Caco-2 (cell line): ENCODE measurements at regions not wholly inside any gene's neighbourhood (a gene's known extent, or its start where the extent isn't known, plus 50 kb on each side); places are given as distances from the start of the nearest gene placed in this dataset.
A peak's percentile ranks its signal among the peaks of the same experiment; 100 is the strongest.

Experiments used
- BruUV-seq: library from RNA; stranded (reverse); fragments of 400-500 nt; replicated peaks from 2 replicates; lab custom pipeline; 2021; lab: Mats Ljungman, UMichigan
- CTCF ChIA-PET: fragments of 300-600 bp; sonication (Branson Sonifier 250); formaldehyde crosslinking; loops from one replicate; lab custom pipeline; 2022; ENCODE audit warnings: antibody characterized with exemption; lab: Charles Lee
- POLR2A ChIA-PET: fragments of 300-600 bp; sonication (Branson Sonifier 250); formaldehyde crosslinking; loops from one replicate; lab custom pipeline; 2022; ENCODE audit warnings: antibody characterized with exemption; lab: Charles Lee
- DNase-seq, 2 experiments: peaks; one replicate each; pipeline versions ENCODE4 v3.0.0 to v3.0.0-alpha.2; 2020 to 2022
- H3K27me3 ChIP-seq: replicated peaks from 2 replicates; pipeline ENCODE4 v1.6.0; 2011; ENCODE audit warnings: low read length; ENCODE audit not compliant: control insufficient read depth, insufficient read depth
- H3K36me3 ChIP-seq: 2 replicates; pipeline ENCODE4 v1.5.1; 2011; ENCODE audit warnings: low read length; ENCODE audit not compliant: control insufficient read depth, insufficient read depth
- H3K4me1 ChIP-seq: fragments of 250-450 bp; sonication (Bioruptor Pico); 2 replicates; pipeline ENCODE4 v1.5.1; 2020; ENCODE audit warnings: mild to moderate bottlenecking
- H3K4me3 ChIP-seq: 2 replicates; pipeline ENCODE4 v1.5.1; 2011; ENCODE audit warnings: low read depth, mild to moderate bottlenecking, control low read depth, low read length
- H3K9me3 ChIP-seq: fragments of 250-450 bp; sonication (Bioruptor Pico); 2 replicates; pipeline ENCODE4 v1.5.1; 2020; ENCODE audit warnings: mild to moderate bottlenecking, moderate library complexity
- H3K27ac Mint-ChIP-seq: one replicate; pipeline ENCODE4 v1.8.0; 2022; ENCODE audit warnings: mixed read lengths; ENCODE audit not compliant: unreplicated experiment
- H3K27me3 Mint-ChIP-seq: one replicate; pipeline ENCODE4 v1.8.0; 2022; ENCODE audit warnings: mixed read lengths; ENCODE audit not compliant: insufficient read depth, unreplicated experiment
- H3K36me3 Mint-ChIP-seq: one replicate; pipeline ENCODE4 v1.8.0; 2022; ENCODE audit warnings: mild to moderate bottlenecking, mixed read lengths; ENCODE audit not compliant: insufficient read depth, unreplicated experiment
- H3K4me1 Mint-ChIP-seq: one replicate; pipeline ENCODE4 v1.8.0; 2022; ENCODE audit warnings: low read depth, mixed read lengths; ENCODE audit not compliant: unreplicated experiment
- H3K4me3 Mint-ChIP-seq: one replicate; pipeline ENCODE4 v1.8.0; 2022; ENCODE audit warnings: mild to moderate bottlenecking, moderate library complexity, mixed read lengths; ENCODE audit not compliant: unreplicated experiment
- H3K9me3 Mint-ChIP-seq: one replicate; pipeline ENCODE4 v1.8.0; 2022; ENCODE audit warnings: mixed read lengths; ENCODE audit not compliant: unreplicated experiment
- CTCF ChIP-seq, 2 experiments: fragments of 200-600 bp in 1 of 2; IDR thresholded peaks; 1 replicate in 1 of 2; 2 replicates in 1 of 2; pipeline versions ENCODE4 v1.5.1 to v1.8.0; 2011 to 2022; ENCODE audit warnings: antibody characterized with exemption in 1 of 2, control low read depth in 1 of 2, inconsistent platforms in 1 of 2, low read depth in 1 of 2, low read length in 1 of 2, mild to moderate bottlenecking in 1 of 2, moderate library complexity in 1 of 2; ENCODE audit not compliant: insufficient read depth in 1 of 2, severe bottlenecking in 1 of 2, unreplicated experiment in 1 of 2
- intact Hi-C: fragments of 100-400 bp; cut with micrococcal nuclease; formaldehyde crosslinking; loops from one replicate; pipeline ENCODE4 v1.10.0; 2022; ENCODE audit not compliant: unreplicated experiment

DNA sequence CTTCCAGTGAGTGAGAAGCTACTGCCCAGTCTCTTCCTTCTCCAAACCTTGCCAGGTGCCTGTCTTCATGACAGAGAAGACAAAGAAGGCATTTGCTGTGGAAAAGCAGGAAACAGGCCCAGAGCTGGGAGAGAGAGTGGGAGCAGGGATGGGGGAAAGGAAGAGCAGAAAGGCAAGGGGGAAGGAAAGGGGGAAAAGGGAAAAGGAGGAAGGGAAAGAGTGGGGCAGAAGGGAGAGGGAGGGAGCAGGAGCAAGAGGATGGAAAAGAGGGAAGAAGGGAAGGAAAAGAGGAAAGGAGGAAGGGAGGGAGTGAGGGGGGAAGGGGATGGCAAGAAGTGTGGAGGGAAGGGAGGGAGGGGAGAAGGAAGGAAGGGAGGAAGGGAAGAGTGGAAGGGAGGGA is 121.2 kb upstream of the LINGO1 start:
- H3K9me3 ChIP-seq = no peaks in the 10 kb centered on the region
- Mint-ChIP-seq H3K4me1 (no peaks in the 10 kb centered on the region), H3K27me3 (peaks cover 8% of the 10 kb centered on the region), H3K27ac (no peak overlapping the region), H3K9me3 (no peaks in the 10 kb centered on the region), H3K36me3 (no peaks in the 10 kb centered on the region), H3K4me3 (no peak overlapping the region)
- no peak for DNase-seq
- intact Hi-C loops = no loop called here
- TF ChIP-seq CTCF (IDR thresholded peaks at IDR 0.05; ENCODE audit: insufficient read depth in 1 of 2, low read depth in 1 of 2, low read length in 1 of 2, severe bottlenecking in 1 of 2, unreplicated experiment in 1 of 2) = no peak
- ChIA-PET POLR2A (no interaction called here), CTCF (no interaction called here)
- no peaks in the 10 kb centered on the region for H3K36me3 ChIP-seq
- H3K4me1 ChIP-seq = no peaks in the 10 kb centered on the region
- no peaks in the 10 kb centered on the region for H3K27me3 ChIP-seq
- no peak overlapping the region for H3K4me3 ChIP-seq
- no TSS peak for BruUV-seq

GRCh38 chr15:77753281-77753873 is 120.7 kb upstream of the LINGO1 start:
- H3K27me3 ChIP-seq = no peaks in the 10 kb centered on the region
- no peak for TF ChIP-seq CTCF (IDR thresholded peaks at IDR 0.05; ENCODE audit: insufficient read depth in 1 of 2, low read depth in 1 of 2, low read length in 1 of 2, severe bottlenecking in 1 of 2, unreplicated experiment in 1 of 2)
- no peaks in the 10 kb centered on the region for H3K4me1 ChIP-seq
- no peak overlapping the region for H3K4me3 ChIP-seq
- no peak overlapping the region for H3K4me3 Mint-ChIP-seq
- H3K27ac Mint-ChIP-seq = no peak overlapping the region
- peak in 1 of 2 experiments; percentile 64 for DNase-seq
- no peaks in the 10 kb centered on the region for H3K9me3 ChIP-seq
- H3K4me1 Mint-ChIP-seq = no peaks in the 10 kb centered on the region
- intact Hi-C loops = no loop called here
- BruUV-seq = no TSS peak
- POLR2A ChIA-PET = no interaction called here
- H3K36me3 Mint-ChIP-seq = no peaks in the 10 kb centered on the region
- no peaks in the 10 kb centered on the region for H3K9me3 Mint-ChIP-seq
- peaks cover 8% of the 10 kb centered on the region for H3K27me3 Mint-ChIP-seq
- CTCF ChIA-PET = no interaction called here
- no peaks in the 10 kb centered on the region for H3K36me3 ChIP-seq

DNA sequence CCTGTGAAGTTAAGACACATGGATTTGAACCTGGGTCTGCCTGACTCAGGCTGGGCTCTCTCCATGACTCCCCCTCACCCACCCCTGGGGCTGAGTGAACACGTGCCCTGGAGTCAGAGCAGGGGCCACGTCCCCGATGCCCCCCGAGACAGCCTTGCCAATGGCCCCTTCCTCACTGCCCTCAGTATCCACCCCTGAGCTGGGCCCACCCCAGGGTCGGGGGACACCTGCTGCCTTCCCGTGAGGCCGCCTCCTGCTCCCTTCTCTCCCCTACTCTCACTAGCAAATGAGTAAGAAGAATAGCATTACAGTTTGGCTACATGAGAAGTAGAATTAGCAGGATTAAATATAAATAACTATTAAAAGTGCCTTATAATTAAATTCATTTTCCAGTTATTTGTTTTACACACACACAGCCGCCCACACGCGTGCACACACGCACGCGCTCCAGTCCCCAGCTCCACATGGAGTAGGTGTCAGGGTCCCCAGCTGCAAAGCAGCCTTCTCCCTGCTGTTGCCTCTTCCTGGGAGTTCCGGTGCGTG is 117.4 kb upstream of the LINGO1 start:
- CTCF ChIA-PET = no interaction called here
- Mint-ChIP-seq H3K4me1 (no peaks in the 10 kb centered on the region), H3K27me3 (peaks cover 7% of the 10 kb centered on the region), H3K9me3 (no peaks in the 10 kb centered on the region), H3K27ac (no peak overlapping the region), H3K4me3 (no peak overlapping the region), H3K36me3 (no peaks in the 10 kb centered on the region)
- POLR2A ChIA-PET = no interaction called here
- no TSS peak for BruUV-seq
- intact Hi-C loops = no loop called here
- Histone ChIP-seq H3K27me3 (no peaks in the 10 kb centered on the region), H3K9me3 (no peaks in the 10 kb centered on the region), H3K4me3 (no peak overlapping the region), H3K36me3 (no peaks in the 10 kb centered on the region), H3K4me1 (no peaks in the 10 kb centered on the region)
- DNase-seq = no peak
- TF ChIP-seq CTCF (IDR thresholded peaks at IDR 0.05; ENCODE audit: insufficient read depth in 1 of 2, low read depth in 1 of 2, low read length in 1 of 2, severe bottlenecking in 1 of 2, unreplicated experiment in 1 of 2) = no peak
